ENCODE measurements at regions not wholly inside any gene's neighbourhood (a gene's known extent, or its start where the extent isn't known, plus 50 kb on each side); places are given as distances from the start of the nearest gene placed in this dataset.

DNA sequence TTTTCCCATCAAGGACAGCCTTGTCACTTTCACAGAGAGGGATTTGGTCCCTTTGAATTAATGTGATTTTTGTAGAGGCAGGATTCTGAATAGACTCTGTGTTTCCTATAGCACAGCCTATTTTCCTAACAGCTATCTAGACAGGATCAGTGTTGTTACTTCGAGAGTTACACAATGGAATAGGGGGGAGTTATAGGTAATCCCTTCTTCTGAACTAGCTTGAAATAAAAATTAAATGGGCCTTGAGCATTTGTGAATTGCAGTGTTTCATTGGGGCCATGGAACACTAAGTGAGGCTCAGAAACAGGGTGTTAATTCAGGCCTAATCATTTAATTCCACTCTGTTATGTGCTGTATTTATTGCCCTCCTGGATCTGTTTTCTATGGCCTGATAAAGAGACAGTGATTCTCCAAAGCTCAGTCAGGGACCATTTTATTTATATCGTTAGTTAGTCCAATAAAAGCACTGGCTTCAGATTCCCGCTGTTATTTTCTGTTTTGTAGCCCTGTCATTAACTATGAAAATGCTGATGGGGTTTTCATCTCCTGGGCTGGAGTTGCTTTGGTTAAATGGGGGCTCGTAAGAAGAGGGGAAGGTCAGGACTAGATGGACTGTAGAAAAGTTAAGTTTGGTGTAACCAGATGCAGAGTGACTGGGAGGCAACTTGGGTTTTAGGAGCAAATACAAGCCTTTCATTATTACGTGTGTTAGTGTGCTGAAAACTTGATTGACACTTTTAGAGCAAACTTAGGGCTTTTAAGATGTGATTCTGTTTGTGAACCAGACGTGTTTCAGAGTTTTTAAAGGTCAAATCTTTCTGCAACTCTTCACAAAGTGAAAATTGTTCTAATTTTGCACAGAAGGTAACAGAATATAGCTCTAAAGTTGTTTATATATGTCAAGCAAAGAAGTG is 461.0 kb upstream of the HNRNPA3 start:
- DNase-seq (ENCODE audit: low spot score): no peak
- Histone ChIP-seq H4K20me1 (ENCODE audit: insufficient read depth, poor library complexity, severe bottlenecking) (no peaks in the 10 kb centered on the region), H3K4me3 (no peak overlapping the region), H2AFZ (no peak overlapping the region), H3K27ac (no peak overlapping the region), H3K9me3 (ENCODE audit: low read depth) (no peaks in the 10 kb centered on the region), H3K79me2 (no peaks in the 10 kb centered on the region), H3K9me2 (replicated peaks; ENCODE audit: insufficient read depth) (no peaks in the 10 kb centered on the region), H3K36me3 (replicated peaks; ENCODE audit: insufficient read depth, low read depth) (no peaks in the 10 kb centered on the region), H3K4me2 (no peak overlapping the region), H3K27me3 (no peaks in the 10 kb centered on the region), H3K4me1 (ENCODE audit: insufficient read depth) (no peaks in the 10 kb centered on the region)
- TF ChIP-seq, protein P1, sequence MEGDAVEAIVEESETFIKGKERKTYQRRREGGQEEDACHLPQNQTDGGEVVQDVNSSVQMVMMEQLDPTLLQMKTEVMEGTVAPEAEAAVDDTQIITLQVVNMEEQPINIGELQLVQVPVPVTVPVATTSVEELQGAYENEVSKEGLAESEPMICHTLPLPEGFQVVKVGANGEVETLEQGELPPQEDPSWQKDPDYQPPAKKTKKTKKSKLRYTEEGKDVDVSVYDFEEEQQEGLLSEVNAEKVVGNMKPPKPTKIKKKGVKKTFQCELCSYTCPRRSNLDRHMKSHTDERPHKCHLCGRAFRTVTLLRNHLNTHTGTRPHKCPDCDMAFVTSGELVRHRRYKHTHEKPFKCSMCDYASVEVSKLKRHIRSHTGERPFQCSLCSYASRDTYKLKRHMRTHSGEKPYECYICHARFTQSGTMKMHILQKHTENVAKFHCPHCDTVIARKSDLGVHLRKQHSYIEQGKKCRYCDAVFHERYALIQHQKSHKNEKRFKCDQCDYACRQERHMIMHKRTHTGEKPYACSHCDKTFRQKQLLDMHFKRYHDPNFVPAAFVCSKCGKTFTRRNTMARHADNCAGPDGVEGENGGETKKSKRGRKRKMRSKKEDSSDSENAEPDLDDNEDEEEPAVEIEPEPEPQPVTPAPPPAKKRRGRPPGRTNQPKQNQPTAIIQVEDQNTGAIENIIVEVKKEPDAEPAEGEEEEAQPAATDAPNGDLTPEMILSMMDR (IDR thresholded peaks at IDR 0.05; ENCODE audit: poor library complexity): no peak
- TF ChIP-seq EZH2 (IDR thresholded peaks at IDR 0.05; ENCODE audit: borderline replicate concordance) (no peak), EZH2phosphoT487 (IDR thresholded peaks at IDR 0.05; ENCODE audit: low read depth, severe bottlenecking, unreplicated experiment) (no peak)
- WGBS (ENCODE audit: low lambda C conversion rate, missing lambda C conversion rate): 46% methylated on average over 6 of the region's 6 CpGs

DNA sequence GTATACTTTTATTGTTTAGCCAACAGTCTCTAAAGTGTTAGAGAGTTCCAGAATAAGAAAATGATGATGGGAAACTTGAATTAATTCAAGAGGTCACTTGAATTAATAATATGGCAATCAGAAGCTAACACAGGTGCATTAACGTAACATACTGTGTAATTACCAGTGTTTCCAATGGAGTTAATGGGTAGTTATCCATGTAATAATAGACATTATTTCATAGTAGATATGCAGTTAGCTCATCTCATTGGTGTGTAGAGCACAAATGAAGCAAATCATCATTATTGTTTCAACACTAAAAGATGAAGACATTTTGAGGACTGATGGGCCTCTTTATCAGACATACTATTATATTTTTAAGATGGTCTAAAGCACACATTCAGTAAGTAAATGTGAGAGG is 460.3 kb upstream of the HNRNPA3 start:
- Histone ChIP-seq H3K9me3 (ENCODE audit: low read depth) (no peaks in the 10 kb centered on the region), H3K4me2 (no peak overlapping the region), H3K36me3 (replicated peaks; ENCODE audit: insufficient read depth, low read depth) (no peaks in the 10 kb centered on the region), H4K20me1 (ENCODE audit: insufficient read depth, poor library complexity, severe bottlenecking) (no peaks in the 10 kb centered on the region), H3K79me2 (no peaks in the 10 kb centered on the region), H3K27ac (no peak overlapping the region), H3K4me1 (ENCODE audit: insufficient read depth) (no peaks in the 10 kb centered on the region), H2AFZ (no peak overlapping the region), H3K9me2 (replicated peaks; ENCODE audit: insufficient read depth) (no peaks in the 10 kb centered on the region), H3K4me3 (no peak overlapping the region), H3K27me3 (no peaks in the 10 kb centered on the region)
- TF ChIP-seq EZH2 (IDR thresholded peaks at IDR 0.05; ENCODE audit: borderline replicate concordance): no peak
- TF ChIP-seq EZH2phosphoT487 (IDR thresholded peaks at IDR 0.05; ENCODE audit: low read depth, severe bottlenecking, unreplicated experiment): no peak
- TF ChIP-seq, protein P1 (IDR thresholded peaks at IDR 0.05; ENCODE audit: poor library complexity): no peak
- 93% methylated on average over 1 of the region's 1 CpG for WGBS (ENCODE audit: low lambda C conversion rate, missing lambda C conversion rate)
- no peak for DNase-seq (ENCODE audit: low spot score)

DNA sequence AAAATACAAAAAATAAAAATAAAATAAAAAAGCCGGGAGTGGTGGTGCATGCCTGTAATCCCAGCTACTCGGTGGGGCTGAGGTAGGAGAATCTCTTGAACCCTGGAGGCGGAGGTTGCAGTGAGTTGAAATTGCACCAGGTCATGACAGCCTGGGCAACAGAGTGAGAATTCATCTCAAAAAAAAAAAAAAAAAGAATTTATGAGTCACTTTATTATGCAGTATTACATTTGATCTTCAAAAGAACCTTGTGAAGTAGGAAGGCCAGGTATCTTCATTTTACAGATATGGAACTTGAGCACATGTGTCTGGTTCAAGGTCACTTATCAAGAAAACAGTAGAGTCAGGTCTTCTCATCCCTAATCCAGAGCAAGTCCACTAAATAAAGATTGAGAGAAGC is 459.4 kb upstream of the HNRNPA3 start:
- WGBS (ENCODE audit: low lambda C conversion rate, missing lambda C conversion rate): 94% methylated on average over 3 of the region's 3 CpGs
- no peak for DNase-seq (ENCODE audit: low spot score)
- Histone ChIP-seq H3K9me2 (replicated peaks; ENCODE audit: insufficient read depth) (no peaks in the 10 kb centered on the region), H3K4me1 (ENCODE audit: insufficient read depth) (no peaks in the 10 kb centered on the region), H3K36me3 (replicated peaks; ENCODE audit: insufficient read depth, low read depth) (no peaks in the 10 kb centered on the region), H3K27me3 (no peaks in the 10 kb centered on the region), H4K20me1 (ENCODE audit: insufficient read depth, poor library complexity, severe bottlenecking) (no peaks in the 10 kb centered on the region), H2AFZ (no peak overlapping the region), H3K79me2 (no peaks in the 10 kb centered on the region), H3K9me3 (ENCODE audit: low read depth) (no peaks in the 10 kb centered on the region), H3K4me2 (no peak overlapping the region), H3K27ac (no peak overlapping the region), H3K4me3 (no peak overlapping the region)
- TF ChIP-seq, protein P1 (IDR thresholded peaks at IDR 0.05; ENCODE audit: poor library complexity): no peak
- TF ChIP-seq EZH2 (IDR thresholded peaks at IDR 0.05; ENCODE audit: borderline replicate concordance) (no peak), EZH2phosphoT487 (IDR thresholded peaks at IDR 0.05; ENCODE audit: low read depth, severe bottlenecking, unreplicated experiment) (no peak)
